ENCODE measurements at regions not wholly inside any gene's neighbourhood (a gene's known extent, or its start where the extent isn't known, plus 50 kb on each side); places are given as distances from the start of the nearest gene placed in this dataset.

- no peaks in the 10 kb centered on the region for H3K9me3 ChIP-seq (replicated peaks)
- no peak overlapping the region for H3K27ac ChIP-seq
- no peaks in the 10 kb centered on the region for H3K27me3 ChIP-seq
- no peaks in the 10 kb centered on the region for H3K4me1 ChIP-seq
- no peak overlapping the region for H3K4me3 ChIP-seq
- H3K36me3 ChIP-seq, result no peaks in the 10 kb centered on the region
- no peak for DNase-seq
Measured at GRCh38 chr18:73707035-73707434, 440.6 kb downstream of the FBXO15 start.

- Histone ChIP-seq H3K4me1 (no peaks in the 10 kb centered on the region), H3K27ac (no peak overlapping the region), H3K9me3 (replicated peaks) (no peaks in the 10 kb centered on the region), H3K4me3 (no peak overlapping the region), H3K36me3 (no peaks in the 10 kb centered on the region), H3K27me3 (no peaks in the 10 kb centered on the region)
- DNase-seq, result no peak
Measured at GRCh38 chr18:73697353-73697752, 450.3 kb downstream of the FBXO15 start.

DNA sequence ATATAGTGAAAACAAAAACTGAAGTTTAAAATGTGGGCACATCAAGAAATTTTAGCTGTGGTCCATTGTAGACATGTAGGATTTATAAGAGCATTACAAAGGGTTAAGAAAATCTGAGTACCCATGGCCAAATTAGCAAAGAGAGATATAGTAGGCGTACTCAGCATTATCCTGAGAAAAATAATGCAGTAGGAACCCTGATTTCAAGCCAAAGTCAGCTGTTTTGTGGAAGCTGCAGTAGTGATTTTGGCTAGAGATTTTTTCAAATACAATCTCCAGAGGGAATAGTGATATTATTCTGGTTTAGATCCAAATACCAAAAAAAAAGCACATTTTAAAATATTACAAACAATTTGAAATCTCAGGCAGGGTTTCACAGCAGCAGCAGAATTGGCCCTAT lies 450.9 kb downstream of the FBXO15 start:
- H3K36me3 ChIP-seq, result no peaks in the 10 kb centered on the region
- H3K4me3 ChIP-seq, result no peak overlapping the region
- DNase-seq, result no peak
- H3K27me3 ChIP-seq, result no peaks in the 10 kb centered on the region
- no peak overlapping the region for H3K27ac ChIP-seq
- no peaks in the 10 kb centered on the region for H3K9me3 ChIP-seq (replicated peaks)
- no peaks in the 10 kb centered on the region for H3K4me1 ChIP-seq

DNA sequence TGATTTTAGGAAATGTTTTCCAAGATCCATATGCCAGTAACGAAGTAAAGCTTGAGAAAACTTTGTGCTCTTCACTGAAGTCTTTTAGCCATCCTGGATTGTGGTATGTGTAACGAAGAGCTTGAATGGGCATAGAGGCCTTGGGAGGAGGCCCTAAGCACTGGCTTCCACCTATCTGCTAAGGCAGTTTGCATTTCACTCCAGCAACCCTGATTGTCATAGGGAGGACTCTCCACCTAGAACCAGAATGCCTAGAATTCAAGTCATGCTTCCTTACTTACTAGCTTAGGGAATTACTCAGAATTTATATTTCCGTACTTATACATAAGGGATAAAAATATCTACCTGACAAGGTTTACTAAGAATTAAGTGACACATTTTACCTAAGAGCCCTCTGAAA lies 451.5 kb downstream of the FBXO15 start:
- Histone ChIP-seq H3K4me1 (no peaks in the 10 kb centered on the region), H3K27ac (no peak overlapping the region), H3K9me3 (replicated peaks) (no peaks in the 10 kb centered on the region), H3K4me3 (no peak overlapping the region), H3K27me3 (no peaks in the 10 kb centered on the region), H3K36me3 (no peaks in the 10 kb centered on the region)
- no peak for DNase-seq

GRCh38 chr18:73693091-73693490 lies 454.5 kb downstream of the FBXO15 start:
- no peak for DNase-seq
- H3K4me3 ChIP-seq, result no peak overlapping the region
- no peaks in the 10 kb centered on the region for H3K27me3 ChIP-seq
- H3K27ac ChIP-seq, result no peak overlapping the region
- no peaks in the 10 kb centered on the region for H3K4me1 ChIP-seq
- no peaks in the 10 kb centered on the region for H3K9me3 ChIP-seq (replicated peaks)
- H3K36me3 ChIP-seq, result no peaks in the 10 kb centered on the region

GRCh38 chr18:73691624-73692023 lies 456.0 kb downstream of the FBXO15 start:
- Histone ChIP-seq H3K4me1 (no peaks in the 10 kb centered on the region), H3K36me3 (no peaks in the 10 kb centered on the region), H3K4me3 (no peak overlapping the region), H3K27ac (no peak overlapping the region), H3K27me3 (no peaks in the 10 kb centered on the region), H3K9me3 (replicated peaks) (no peaks in the 10 kb centered on the region)
- DNase-seq, result no peak

DNA sequence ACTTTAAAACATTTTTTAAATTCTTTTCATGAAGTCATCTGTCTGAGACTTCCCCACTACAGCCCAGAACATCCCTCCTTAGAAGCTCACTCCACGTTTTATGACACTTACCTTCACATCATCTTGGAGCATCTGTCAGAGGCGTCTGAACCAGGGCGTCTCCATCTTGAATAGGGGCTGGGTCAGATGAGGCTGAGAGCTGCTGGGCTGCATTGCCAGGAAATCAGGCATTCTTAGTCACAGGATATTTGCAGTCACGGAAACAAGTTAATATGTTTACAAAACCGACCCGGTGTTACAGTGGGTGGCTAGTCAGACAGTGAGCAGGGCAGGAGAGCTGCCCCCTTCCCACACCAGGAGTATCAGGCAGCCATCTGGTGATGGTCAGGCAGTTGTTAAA lies 456.5 kb downstream of the FBXO15 start:
- H3K9me3 ChIP-seq (replicated peaks), result no peaks in the 10 kb centered on the region
- H3K27me3 ChIP-seq, result no peaks in the 10 kb centered on the region
- no peak overlapping the region for H3K27ac ChIP-seq
- H3K4me1 ChIP-seq, result no peaks in the 10 kb centered on the region
- H3K36me3 ChIP-seq, result no peaks in the 10 kb centered on the region
- H3K4me3 ChIP-seq, result no peak overlapping the region
- no peak for DNase-seq

GRCh38 chr18:73690222-73690621 lies 457.4 kb downstream of the FBXO15 start:
- no peak for DNase-seq
- Histone ChIP-seq H3K27ac (no peak overlapping the region), H3K4me1 (no peaks in the 10 kb centered on the region)

GRCh38 chr18:73688851-73689711 lies 458.6 kb downstream of the FBXO15 start:
- peak in 1 of 2 experiments; percentile 3 for DNase-seq
- H3K4me3 ChIP-seq, result no peak overlapping the region

More at GRCh38 chr18:73690222-73690621, 457.4 kb downstream of the FBXO15 start:
- H3K9me3 ChIP-seq (replicated peaks), result no peaks in the 10 kb centered on the region
- no peaks in the 10 kb centered on the region for H3K27me3 ChIP-seq
- no peaks in the 10 kb centered on the region for H3K36me3 ChIP-seq
- H3K4me3 ChIP-seq, result no peak overlapping the region

DNA sequence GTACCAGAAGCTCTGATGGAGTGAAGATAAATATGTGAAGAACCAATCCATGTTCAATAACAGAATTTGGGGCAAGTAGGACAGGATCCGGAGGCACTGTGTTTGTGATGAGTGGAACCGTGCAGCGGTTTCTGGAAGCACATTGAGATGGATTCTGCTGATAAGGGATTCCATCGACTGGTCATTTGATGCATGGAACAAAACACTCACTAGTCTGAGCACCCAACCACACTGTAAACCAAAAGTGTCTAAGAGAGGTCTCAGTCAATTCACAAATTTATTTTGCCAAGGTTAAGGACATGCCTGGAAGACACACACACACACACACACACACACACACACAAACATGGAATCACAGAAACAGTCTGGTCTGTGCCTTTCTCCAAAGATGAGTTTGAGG lies 459.5 kb downstream of the FBXO15 start:
- no peaks in the 10 kb centered on the region for H3K4me1 ChIP-seq
- H3K27ac ChIP-seq, result no peak overlapping the region
- H3K4me3 ChIP-seq, result no peak overlapping the region
- DNase-seq, result no peak
- no peaks in the 10 kb centered on the region for H3K27me3 ChIP-seq
- no peaks in the 10 kb centered on the region for H3K9me3 ChIP-seq (replicated peaks)
- no peaks in the 10 kb centered on the region for H3K36me3 ChIP-seq

More at GRCh38 chr18:73688851-73689711, 458.6 kb downstream of the FBXO15 start:
- H3K9me3 ChIP-seq (replicated peaks), result no peaks in the 10 kb centered on the region
- H3K27ac ChIP-seq, result no peak overlapping the region
- H3K36me3 ChIP-seq, result no peaks in the 10 kb centered on the region
- no peaks in the 10 kb centered on the region for H3K27me3 ChIP-seq
- no peaks in the 10 kb centered on the region for H3K4me1 ChIP-seq

- DNase-seq, result no peak
- Histone ChIP-seq H3K36me3 (no peaks in the 10 kb centered on the region), H3K27ac (no peak overlapping the region), H3K4me1 (no peaks in the 10 kb centered on the region), H3K4me3 (no peak overlapping the region), H3K9me3 (replicated peaks) (no peaks in the 10 kb centered on the region), H3K27me3 (no peaks in the 10 kb centered on the region)
Measured at GRCh38 chr18:73684647-73685046, 463.0 kb downstream of the FBXO15 start.

DNA sequence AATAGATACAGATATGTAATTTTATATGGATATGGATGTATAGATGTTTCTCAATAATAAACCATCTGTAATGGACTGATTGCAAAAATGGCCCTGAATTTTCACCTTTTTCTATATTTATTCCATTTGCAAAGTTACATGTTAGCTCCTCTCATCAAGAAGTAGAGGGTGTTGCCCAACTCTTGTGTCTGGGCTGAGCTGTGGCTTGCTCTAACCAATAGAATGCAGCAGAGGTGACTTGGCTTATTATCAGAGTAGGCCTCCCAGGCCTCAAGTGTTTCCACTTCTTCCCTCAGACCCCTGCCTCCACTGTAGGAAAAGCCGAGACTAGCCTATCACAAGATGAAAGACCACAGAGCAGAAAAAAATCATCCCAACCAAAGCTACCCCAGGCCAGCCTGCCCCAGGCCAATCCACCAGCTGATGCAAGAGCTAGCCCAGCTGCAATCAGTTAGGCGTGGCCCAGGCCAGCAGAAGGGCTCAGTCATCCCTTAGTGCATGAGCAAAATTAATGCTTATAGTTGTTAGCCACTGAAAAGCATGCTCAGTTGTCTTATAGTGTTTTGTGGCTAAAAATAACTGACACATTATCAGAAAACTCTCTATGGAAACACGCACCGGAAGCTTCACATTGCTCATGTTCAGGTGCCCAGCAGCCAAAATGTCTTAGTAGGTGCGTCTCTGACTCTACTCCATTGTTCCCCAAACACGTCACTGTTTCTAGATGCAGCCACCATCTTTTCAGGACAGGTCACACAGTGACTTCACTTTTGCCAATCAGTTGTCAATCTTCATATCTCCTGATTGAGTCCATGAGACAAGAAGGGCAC lies 464.0 kb downstream of the FBXO15 start:
- no peak overlapping the region for H3K27ac ChIP-seq
- no peaks in the 10 kb centered on the region for H3K4me1 ChIP-seq
- no peaks in the 10 kb centered on the region for H3K27me3 ChIP-seq
- no peaks in the 10 kb centered on the region for H3K36me3 ChIP-seq
- H3K4me3 ChIP-seq, result no peak overlapping the region
- DNase-seq, result no peak
- no peaks in the 10 kb centered on the region for H3K9me3 ChIP-seq (replicated peaks)

- no peak overlapping the region for H3K4me3 ChIP-seq
- H3K9me3 ChIP-seq (replicated peaks), result no peaks in the 10 kb centered on the region
- H3K36me3 ChIP-seq, result no peaks in the 10 kb centered on the region
- no peaks in the 10 kb centered on the region for H3K4me1 ChIP-seq
- H3K27ac ChIP-seq, result no peak overlapping the region
- no peaks in the 10 kb centered on the region for H3K27me3 ChIP-seq
- DNase-seq, result no peak
Measured at GRCh38 chr18:73681912-73682311, 465.7 kb downstream of the FBXO15 start.

DNA sequence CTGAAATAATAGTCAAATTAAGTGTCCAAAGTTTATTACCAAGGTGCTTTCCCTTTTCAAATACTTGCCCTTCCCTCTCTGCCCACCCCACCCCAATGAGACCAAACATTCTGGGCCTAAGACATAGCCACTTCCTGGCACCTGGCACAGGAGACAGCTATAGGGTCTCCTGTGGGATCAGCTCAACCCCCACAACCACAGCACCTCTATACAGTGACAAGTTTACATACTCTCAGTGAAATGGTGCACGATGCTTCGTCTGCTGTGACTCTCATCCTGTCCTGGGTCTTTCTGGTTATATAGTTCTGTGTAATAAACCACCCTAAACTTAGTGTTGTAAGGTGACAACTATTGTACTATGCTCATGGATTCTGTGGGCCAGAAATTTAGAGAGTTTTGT lies 466.2 kb downstream of the FBXO15 start:
- DNase-seq, result no peak
- Histone ChIP-seq H3K27ac (no peak overlapping the region), H3K27me3 (no peaks in the 10 kb centered on the region), H3K4me3 (no peak overlapping the region), H3K4me1 (no peaks in the 10 kb centered on the region), H3K36me3 (no peaks in the 10 kb centered on the region), H3K9me3 (replicated peaks) (no peaks in the 10 kb centered on the region)

- Histone ChIP-seq H3K36me3 (no peaks in the 10 kb centered on the region), H3K27ac (no peak overlapping the region), H3K27me3 (no peaks in the 10 kb centered on the region), H3K4me1 (no peaks in the 10 kb centered on the region), H3K9me3 (replicated peaks) (no peaks in the 10 kb centered on the region), H3K4me3 (no peak overlapping the region)
- no peak for DNase-seq
Measured at GRCh38 chr18:73679941-73680712, 467.5 kb downstream of the FBXO15 start.

All from SJCRH30 (cell line).